Brain microvascular endothelial cell (primary cell): ENCODE measurements at regions not wholly inside any gene's neighbourhood (a gene's known extent, or its start where the extent isn't known, plus 50 kb on each side); places are given as distances from the start of the nearest gene placed in this dataset.

Experiments used
- DNase-seq: peaks from one replicate; pipeline ENCODE4 v3.0.0-alpha.2; 2020
- H3K27ac ChIP-seq: fragments of 250-450 bp; sonication (Bioruptor Pico); 2 replicates; pipeline ENCODE4 v1.5.1; 2020; ENCODE audit warnings: mild to moderate bottlenecking, moderate library complexity
- H3K27me3 ChIP-seq: fragments of 250-450 bp; sonication (Bioruptor Pico); replicated peaks from 2 replicates; pipeline ENCODE4 v1.5.1; 2020; ENCODE audit warnings: mild to moderate bottlenecking
- H3K36me3 ChIP-seq: fragments of 250-450 bp; sonication (Bioruptor Pico); replicated peaks from 2 replicates; pipeline ENCODE4 v1.5.1; 2020; ENCODE audit warnings: mild to moderate bottlenecking
- H3K4me3 ChIP-seq: 2 replicates; pipeline ENCODE4 v1.5.1; 2011; ENCODE audit warnings: low read depth, mild to moderate bottlenecking, control low read depth, low read length, moderate library complexity
- CTCF ChIP-seq: IDR thresholded peaks from 2 replicates; pipeline ENCODE4 v1.5.1; 2011; ENCODE audit warnings: low read depth, mild to moderate bottlenecking, moderate library complexity, low read length, control low read depth, inconsistent platforms; ENCODE audit errors: missing control alignments
- in situ Hi-C: cut with HindIII; loops from 2 replicates; pipeline ENCODE4 v1.10.0; 2017; ENCODE audit warnings: low sequenced_read_pairs, low pct_ligation_motif_present

GRCh38 chr6:4470698-4471210 is 305.4 kb upstream of the CDYL start:
- DNase-seq: no peak
- Histone ChIP-seq H3K4me3 (no peak overlapping the region), H3K27ac (no peak overlapping the region), H3K27me3 (no peaks in the 10 kb centered on the region), H3K36me3 (no peaks in the 10 kb centered on the region)
- no peak for TF ChIP-seq CTCF
- in situ Hi-C loops: no loop called here

- TF ChIP-seq CTCF: peak; percentile 48
- Histone ChIP-seq H3K27ac (no peak overlapping the region), H3K36me3 (no peaks in the 10 kb centered on the region), H3K4me3 (no peak overlapping the region), H3K27me3 (no peaks in the 10 kb centered on the region)
- DNase-seq: no peak
- in situ Hi-C loops: no loop called here
Observed at GRCh38 chr6:4466769-4467480, 309.3 kb upstream of the CDYL start.

- in situ Hi-C loops: no loop called here
- Histone ChIP-seq H3K4me3 (no peak overlapping the region), H3K27me3 (no peaks in the 10 kb centered on the region), H3K27ac (no peak overlapping the region), H3K36me3 (no peaks in the 10 kb centered on the region)
- no peak for TF ChIP-seq CTCF
- no peak for DNase-seq
Observed at GRCh38 chr6:4466261-4466660, 309.9 kb upstream of the CDYL start.

GRCh38 chr6:4464638-4465037 is 311.6 kb upstream of the CDYL start:
- H3K4me3 ChIP-seq: no peak overlapping the region
- no peak for DNase-seq
- H3K36me3 ChIP-seq: no peaks in the 10 kb centered on the region
- TF ChIP-seq CTCF: no peak
- in situ Hi-C loops: no loop called here
- no peak overlapping the region for H3K27ac ChIP-seq
- H3K27me3 ChIP-seq: no peaks in the 10 kb centered on the region

GRCh38 chr6:4463236-4463635 is 313.0 kb upstream of the CDYL start:
- Histone ChIP-seq H3K27ac (no peak overlapping the region), H3K27me3 (no peaks in the 10 kb centered on the region), H3K4me3 (no peak overlapping the region), H3K36me3 (no peaks in the 10 kb centered on the region)
- DNase-seq: no peak
- no peak for TF ChIP-seq CTCF
- in situ Hi-C loops: no loop called here
